ENCODE measurements at regions not wholly inside any gene's neighbourhood (a gene's known extent, or its start where the extent isn't known, plus 50 kb on each side); places are given as distances from the start of the nearest gene placed in this dataset.

GRCh38 chr17:55582897-55583296 is 71.6 kb upstream of the SMIM36 start:
- H3K9me2 ChIP-seq (replicated peaks; ENCODE audit: insufficient read depth, low read length) = no peaks in the 10 kb centered on the region
- H3K4me2 ChIP-seq (ENCODE audit: low read depth, low read length, poor library complexity, severe bottlenecking) = no peak overlapping the region
- H2AFZ ChIP-seq (ENCODE audit: low read depth, low read length, severe bottlenecking) = no peak overlapping the region
- no peaks in the 10 kb centered on the region for H3K9me3 ChIP-seq (ENCODE audit: insufficient read depth, low read length)
- H3K36me3 ChIP-seq (ENCODE audit: low read length) = no peaks in the 10 kb centered on the region
- no peak overlapping the region for H3K4me3 ChIP-seq (ENCODE audit: insufficient read depth, low read length, poor library complexity, severe bottlenecking)
- H3K27ac ChIP-seq (ENCODE audit: low read depth, low read length) = no peak overlapping the region
- no peaks in the 10 kb centered on the region for H3K79me2 ChIP-seq (ENCODE audit: insufficient read depth, low read length)
- no peaks in the 10 kb centered on the region for H3K27me3 ChIP-seq (ENCODE audit: low read length)
- H3F3A ChIP-seq (ENCODE audit: insufficient read depth) = no peaks in the 10 kb centered on the region
- H3K9ac ChIP-seq (ENCODE audit: low read length) = no peak overlapping the region
- no peak for TF ChIP-seq CTCF (IDR thresholded peaks at IDR 0.05; ENCODE audit: insufficient read depth, low read length, poor library complexity, severe bottlenecking)
- no peak for TF ChIP-seq EZH2phosphoT487 (conservative IDR thresholded peaks at IDR 0.05; ENCODE audit: low read length)
- H4K20me1 ChIP-seq (ENCODE audit: low read depth, low read length) = no peaks in the 10 kb centered on the region

GRCh38 chr17:55580596-55581133 is 69.4 kb upstream of the SMIM36 start:
- Histone ChIP-seq H3F3A (ENCODE audit: insufficient read depth) (no peaks in the 10 kb centered on the region), H3K27ac (ENCODE audit: low read depth, low read length) (no peak overlapping the region), H3K9me2 (replicated peaks; ENCODE audit: insufficient read depth, low read length) (no peaks in the 10 kb centered on the region), H3K9me3 (ENCODE audit: insufficient read depth, low read length) (no peaks in the 10 kb centered on the region), H3K4me3 (ENCODE audit: insufficient read depth, low read length, poor library complexity, severe bottlenecking) (no peak overlapping the region), H3K79me2 (ENCODE audit: insufficient read depth, low read length) (no peaks in the 10 kb centered on the region), H3K36me3 (ENCODE audit: low read length) (no peaks in the 10 kb centered on the region), H4K20me1 (ENCODE audit: low read depth, low read length) (no peaks in the 10 kb centered on the region), H3K4me2 (ENCODE audit: low read depth, low read length, poor library complexity, severe bottlenecking) (no peak overlapping the region), H3K27me3 (ENCODE audit: low read length) (no peaks in the 10 kb centered on the region), H3K9ac (ENCODE audit: low read length) (no peak overlapping the region), H2AFZ (ENCODE audit: low read depth, low read length, severe bottlenecking) (no peak overlapping the region)
- TF ChIP-seq EZH2phosphoT487 (conservative IDR thresholded peaks at IDR 0.05; ENCODE audit: low read length) (no peak), CTCF (IDR thresholded peaks at IDR 0.05; ENCODE audit: insufficient read depth, low read length, poor library complexity, severe bottlenecking) (no peak)

GRCh38 chr17:55577687-55578086 is 66.4 kb upstream of the SMIM36 start:
- H3K27me3 ChIP-seq (ENCODE audit: low read length) = no peaks in the 10 kb centered on the region
- no peak for TF ChIP-seq EZH2phosphoT487 (conservative IDR thresholded peaks at IDR 0.05; ENCODE audit: low read length)
- TF ChIP-seq CTCF (IDR thresholded peaks at IDR 0.05; ENCODE audit: insufficient read depth, low read length, poor library complexity, severe bottlenecking) = no peak
- no peaks in the 10 kb centered on the region for H4K20me1 ChIP-seq (ENCODE audit: low read depth, low read length)
- no peak overlapping the region for H3K4me3 ChIP-seq (ENCODE audit: insufficient read depth, low read length, poor library complexity, severe bottlenecking)
- no peaks in the 10 kb centered on the region for H3K9me3 ChIP-seq (ENCODE audit: insufficient read depth, low read length)
- no peak overlapping the region for H3K4me2 ChIP-seq (ENCODE audit: low read depth, low read length, poor library complexity, severe bottlenecking)
- no peaks in the 10 kb centered on the region for H3K36me3 ChIP-seq (ENCODE audit: low read length)
- H3K9ac ChIP-seq (ENCODE audit: low read length) = no peak overlapping the region
- no peak overlapping the region for H3K27ac ChIP-seq (ENCODE audit: low read depth, low read length)
- H2AFZ ChIP-seq (ENCODE audit: low read depth, low read length, severe bottlenecking) = peak overlapping the region; percentile 58
- H3K9me2 ChIP-seq (replicated peaks; ENCODE audit: insufficient read depth, low read length) = no peaks in the 10 kb centered on the region
- no peaks in the 10 kb centered on the region for H3F3A ChIP-seq (ENCODE audit: insufficient read depth)
- no peaks in the 10 kb centered on the region for H3K79me2 ChIP-seq (ENCODE audit: insufficient read depth, low read length)

Data from SU-DHL-6 (cell line).